ENCODE measurements at regions not wholly inside any gene's neighbourhood (a gene's known extent, or its start where the extent isn't known, plus 50 kb on each side); places are given as distances from the start of the nearest gene placed in this dataset.

- POLR2A ChIA-PET = interaction anchor here (1.0 kb wide), 1 partner anchor 19 kb away, joined by 3 read pairs; no protein-coding TSS in a partner anchor
- in situ Hi-C loops (cut with MboI) = no loop called here
Observed at GRCh38 chr2:129910446-129911362, 68.8 kb upstream of the RAB6C start.

More at GRCh38 chr2:129910446-129911362, 68.8 kb upstream of the RAB6C start:
- Histone ChIP-seq H3K4me3 (no peak overlapping the region), H4K20me1 (replicated peaks; ENCODE audit: control insufficient read depth, insufficient read depth, low read length) (0 out of 2 replicates have a peak, but pooled peaks cover 4% of the 10 kb centered on the region), H3K36me3 (ENCODE audit: control insufficient read depth, insufficient read depth, low read length) (no peaks in the 10 kb centered on the region), H3K4me1 (replicated peaks in 1 of 2; ENCODE audit: control insufficient read depth in 2 of 2, insufficient read depth in 2 of 2, low read length in 2 of 2) (no peaks in the 10 kb centered on the region), H2AFZ (ENCODE audit: low read depth, low read length) (no peak overlapping the region), H3K27ac (ENCODE audit: extremely low read depth, low read depth, low read length) (no peak overlapping the region), H3K79me2 (ENCODE audit: control insufficient read depth, insufficient read depth, low read length) (no peaks in the 10 kb centered on the region), H3K9me1 (ENCODE audit: control insufficient read depth, insufficient read depth, low read length) (no peaks in the 10 kb centered on the region), H3K9me3 (replicated peaks; ENCODE audit: control insufficient read depth, insufficient read depth, low read depth, low read length) (no peaks in the 10 kb centered on the region), H3K4me2 (ENCODE audit: insufficient read depth, low read length) (no peak overlapping the region), H3K27me3 (ENCODE audit: control insufficient read depth in 2 of 2, insufficient read depth in 2 of 2, low read length in 2 of 2) (peaks cover 4 to 66% of the 10 kb centered on the region in 2 experiments; a peak in 4 of 5 replicates), H3K9ac (ENCODE audit: insufficient read depth in 1 of 2, low read depth in 2 of 2, low read length in 2 of 2) (no peak overlapping the region)
- CTCF ChIA-PET (ENCODE audit: low intra/inter-chr PET ratio) = no interaction called here
- ATAC-seq (no peak), FAIRE-seq (no peak), DNase-seq (ENCODE audit: extremely low read depth in 1 of 4, low spot score in 3 of 4) (no peak)
- intact Hi-C loops (cut with micrococcal nuclease) = no loop called here
- BruUV-seq (replicated peaks) = no TSS peak
- TF ChIP-seq C11orf30 (IDR thresholded peaks at IDR 0.05; ENCODE audit: low read depth) (no peak), SRSF9 (IDR thresholded peaks at IDR 0.05; ENCODE audit: borderline replicate concordance, low read depth, low read length) (no peak), DLX4 (CRISPR knock-in tag; IDR thresholded peaks at IDR 0.05) (no peak), ZNF778 (CRISPR knock-in tag; IDR thresholded peaks at IDR 0.05) (no peak), SIX5 (IDR thresholded peaks at IDR 0.05; ENCODE audit: borderline replicate concordance in 1 of 2, insufficient read depth in 1 of 2, low read depth in 1 of 2, low read length in 2 of 2) (no peak), RBM14 (IDR thresholded peaks at IDR 0.05; ENCODE audit: borderline replicate concordance, insufficient read depth, low read depth, low read length) (no peak), RBM17 (IDR thresholded peaks at IDR 0.05; ENCODE audit: borderline replicate concordance, low read depth, low read length) (no peak), MTA1 (IDR thresholded peaks at IDR 0.05; ENCODE audit: borderline replicate concordance) (no peak), RBM22 (IDR thresholded peaks at IDR 0.05; ENCODE audit: low read depth, low read length, poor library complexity, severe bottlenecking) (no peak), RBM34 (IDR thresholded peaks at IDR 0.05; ENCODE audit: borderline replicate concordance, insufficient read depth, low read length) (no peak), GATA2 (CRISPR knock-in tag; IDR thresholded peaks at IDR 0.05) (no peak), ZNF274 (IDR thresholded peaks at IDR 0.05; ENCODE audit: borderline replicate concordance, low read depth, low read length) (no peak), FOXJ3 (CRISPR knock-in tag; IDR thresholded peaks at IDR 0.05) (no peak), ADNP (tag; IDR thresholded peaks at IDR 0.05) (no peak)
- WGBS (ENCODE audit: insufficient coverage, low coverage, missing lambda C conversion rate) = 0% methylated on average over 10 of the region's 10 CpGs
